Tibial artery (tissue), 4 donors: ENCODE measurements at regions not wholly inside any gene's neighbourhood (a gene's known extent, or its start where the extent isn't known, plus 50 kb on each side); places are given as distances from the start of the nearest gene placed in this dataset.

Source experiments
- DNase-seq, 2 donors: peaks; one replicate each; pipeline ENCODE4 v3.0.0-alpha.2; 2019
- H3K27ac ChIP-seq, 2 donors: fragments of 200-600 bp; sonication (generic) in 1 of 2; 1 replicate in 1 of 2; 2 replicates in 1 of 2; pipeline ENCODE4 v1.5.1; 2018 to 2019; ENCODE audit warnings: mild to moderate bottlenecking in 1 of 2
- H3K27me3 ChIP-seq, 2 donors: fragments of 200-600 bp; sonication (generic) in 1 of 2; one replicate each; pipeline versions ENCODE4 v1.5.1 to v1.6.0; 2016 to 2019
- H3K36me3 ChIP-seq, 3 donors: fragments of 200-600 bp; sonication (generic) in 2 of 3; one replicate each; pipeline ENCODE4 v1.5.1; 2016 to 2019; ENCODE audit warnings: mild to moderate bottlenecking in 2 of 3
- H3K4me1 ChIP-seq, 4 donors: fragments of 200-600 bp; sonication (generic) in 2 of 4; 1 replicate in 3 of 4; 2 replicates in 1 of 4; pipeline ENCODE4 v1.5.1; 2016 to 2019
- H3K4me3 ChIP-seq, 2 donors: fragments of 200-600 bp; sonication (generic) in 1 of 2; 1 replicate in 1 of 2; 2 replicates in 1 of 2; pipeline ENCODE4 v1.5.1; 2018 to 2019; ENCODE audit warnings: mild to moderate bottlenecking in 2 of 2
- H3K9me3 ChIP-seq, 3 donors: fragments of 200-600 bp; sonication (generic) in 1 of 3; one replicate each; pipeline ENCODE4 v1.5.1; 2016 to 2019
- intact Hi-C: fragments of 100-400 bp; cut with DNase I; formaldehyde crosslinking; loops from one replicate; pipeline ENCODE4 v1.15.0; 2023; ENCODE audit warnings: low total_unique reads
- TF ChIP-seq, protein P1 (sequence below), 2 experiments: fragments of 200-600 bp in 1 of 2; fragments of 450-650 bp in 1 of 2; IDR thresholded peaks; one replicate each; pipeline ENCODE4 v1.5.1; 2017 to 2019; ENCODE audit warnings: antibody characterized with exemption in 2 of 2, mild to moderate bottlenecking in 1 of 2, moderate library complexity in 1 of 2

DNA sequence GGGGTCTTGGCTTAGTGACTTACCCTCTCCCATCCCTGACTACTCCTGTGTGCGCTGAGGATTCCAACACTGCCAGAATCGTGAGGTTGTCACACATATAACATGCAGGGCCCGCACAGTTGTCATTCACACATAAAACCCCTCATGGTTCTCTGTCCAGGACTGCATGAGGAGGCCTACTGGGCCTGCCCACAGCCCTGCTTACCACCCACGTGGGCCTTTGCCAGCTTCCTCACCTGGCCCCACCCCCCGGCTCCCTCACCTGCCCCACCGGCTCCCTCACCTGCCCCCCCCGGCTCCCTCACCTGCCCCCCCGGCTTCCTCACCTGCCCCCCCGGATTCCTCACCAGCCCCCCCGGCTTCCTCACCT lies 197.2 kb downstream of the TEX29 start:
- TF ChIP-seq, protein P1, sequence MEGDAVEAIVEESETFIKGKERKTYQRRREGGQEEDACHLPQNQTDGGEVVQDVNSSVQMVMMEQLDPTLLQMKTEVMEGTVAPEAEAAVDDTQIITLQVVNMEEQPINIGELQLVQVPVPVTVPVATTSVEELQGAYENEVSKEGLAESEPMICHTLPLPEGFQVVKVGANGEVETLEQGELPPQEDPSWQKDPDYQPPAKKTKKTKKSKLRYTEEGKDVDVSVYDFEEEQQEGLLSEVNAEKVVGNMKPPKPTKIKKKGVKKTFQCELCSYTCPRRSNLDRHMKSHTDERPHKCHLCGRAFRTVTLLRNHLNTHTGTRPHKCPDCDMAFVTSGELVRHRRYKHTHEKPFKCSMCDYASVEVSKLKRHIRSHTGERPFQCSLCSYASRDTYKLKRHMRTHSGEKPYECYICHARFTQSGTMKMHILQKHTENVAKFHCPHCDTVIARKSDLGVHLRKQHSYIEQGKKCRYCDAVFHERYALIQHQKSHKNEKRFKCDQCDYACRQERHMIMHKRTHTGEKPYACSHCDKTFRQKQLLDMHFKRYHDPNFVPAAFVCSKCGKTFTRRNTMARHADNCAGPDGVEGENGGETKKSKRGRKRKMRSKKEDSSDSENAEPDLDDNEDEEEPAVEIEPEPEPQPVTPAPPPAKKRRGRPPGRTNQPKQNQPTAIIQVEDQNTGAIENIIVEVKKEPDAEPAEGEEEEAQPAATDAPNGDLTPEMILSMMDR (IDR thresholded peaks at IDR 0.05) = no peak

DNA sequence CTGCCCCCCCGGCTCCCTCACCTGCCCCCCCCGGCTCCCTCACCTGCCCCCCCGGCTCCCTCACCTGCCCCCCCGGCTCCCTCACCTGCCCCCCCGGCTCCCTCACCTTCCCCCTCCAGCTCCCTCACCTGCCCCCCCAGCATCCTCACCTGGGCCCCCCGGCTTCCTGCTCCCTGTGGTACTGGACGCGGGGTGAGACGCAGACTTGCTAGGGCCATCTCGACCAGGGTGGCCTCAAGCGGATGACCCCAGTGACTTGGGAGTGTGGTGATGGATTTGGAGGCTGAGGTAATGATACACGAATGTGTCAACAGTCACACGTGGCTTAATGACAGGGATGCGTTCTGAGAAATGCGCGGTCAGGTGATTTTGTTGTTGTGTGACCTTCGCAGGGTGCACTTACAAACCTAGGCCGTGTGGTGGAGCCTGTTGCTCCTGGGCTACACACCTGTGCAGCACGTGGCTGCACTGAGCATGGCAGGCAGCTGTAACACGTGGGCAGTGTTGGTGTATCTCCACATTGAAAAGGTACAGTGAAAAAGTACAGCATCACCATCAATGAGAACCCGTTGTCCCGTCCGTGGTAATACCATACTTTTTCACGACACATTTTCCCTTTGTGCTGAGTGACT lies 197.8 kb downstream of the TEX29 start:
- Histone ChIP-seq H3K27ac (no peak overlapping the region), H3K9me3 (no peaks in the 10 kb centered on the region), H3K4me3 (no peak overlapping the region), H3K27me3 (peaks cover 0 to 37% of the 10 kb centered on the region in 2 donors), H3K4me1 (peaks cover 0 to 3% (median 0%) of the 10 kb centered on the region in 4 donors), H3K36me3 (no peaks in the 10 kb centered on the region)
- DNase-seq = no peak
- intact Hi-C loops = no loop called here
- TF ChIP-seq, protein P1 (IDR thresholded peaks at IDR 0.05) = no peak

More for the DNA sequence above, 197.2 kb downstream of the TEX29 start:
- no peaks in the 10 kb centered on the region for H3K36me3 ChIP-seq
- H3K27ac ChIP-seq = no peak overlapping the region
- H3K4me3 ChIP-seq = no peak overlapping the region
- no peak for DNase-seq
- peaks cover 0 to 44% of the 10 kb centered on the region in 2 donors for H3K27me3 ChIP-seq
- no peaks in the 10 kb centered on the region for H3K9me3 ChIP-seq
- intact Hi-C loops = no loop called here
- peaks cover 0 to 3% (median 0%) of the 10 kb centered on the region in 4 donors for H3K4me1 ChIP-seq

DNA sequence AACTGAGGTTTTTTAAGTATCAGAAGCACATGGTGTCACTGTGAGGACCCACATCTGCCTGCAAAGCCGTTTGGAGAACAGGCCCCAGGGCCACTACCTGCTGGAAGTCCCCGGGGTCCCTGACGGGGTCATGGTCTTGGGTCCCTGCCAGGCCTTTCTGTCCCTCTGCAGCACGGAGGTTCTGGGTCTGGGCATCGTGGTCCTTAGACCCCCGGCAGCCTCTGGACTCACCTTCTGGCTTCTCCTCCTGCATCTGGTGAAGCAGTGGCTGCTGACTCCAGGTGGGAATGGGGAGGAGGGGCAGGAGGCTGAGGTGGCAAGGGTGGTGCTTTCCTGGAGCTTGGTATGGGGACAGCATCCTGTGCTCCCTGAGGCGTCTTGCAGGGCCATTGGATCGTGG lies 198.6 kb downstream of the TEX29 start:
- no peak for DNase-seq

DNA sequence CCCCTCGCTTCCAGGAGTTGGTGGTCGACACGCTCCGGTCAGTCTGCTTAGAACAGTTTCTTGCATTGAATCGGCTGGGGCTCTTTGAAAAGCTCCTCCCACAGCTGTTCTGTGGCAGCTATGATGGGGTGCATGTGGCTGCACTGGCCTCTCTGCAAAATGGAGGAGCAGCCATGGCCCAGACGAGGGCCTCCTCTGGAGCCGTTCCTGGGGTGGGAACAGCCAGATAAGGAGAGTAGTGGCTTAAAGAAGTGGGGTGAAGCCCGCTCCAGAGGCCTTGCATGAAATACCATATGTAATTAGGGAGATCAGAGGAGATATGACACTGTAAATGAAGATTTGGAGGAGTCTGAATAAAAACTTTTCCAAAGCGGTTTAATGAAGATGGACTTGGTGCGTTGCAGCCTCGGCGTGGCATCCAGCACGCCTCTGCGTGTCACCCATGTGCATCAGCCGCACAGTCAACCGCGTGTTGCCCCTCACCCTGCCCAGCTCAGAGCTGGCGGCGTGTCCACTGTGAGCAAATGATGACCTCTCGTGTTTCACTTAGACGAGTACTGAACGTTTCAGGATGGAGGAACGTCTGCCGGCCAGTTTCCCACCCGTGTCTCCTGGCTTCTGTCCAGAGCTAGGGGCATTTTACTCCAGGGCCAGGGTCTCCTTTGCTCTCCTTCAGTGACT lies 199.2 kb downstream of the TEX29 start:
- TF ChIP-seq, protein P1 (IDR thresholded peaks at IDR 0.05) = no peak
- H3K27me3 ChIP-seq = peaks cover 0 to 24% of the 10 kb centered on the region in 2 donors
- DNase-seq = no peak
- H3K27ac ChIP-seq = no peak overlapping the region
- H3K4me3 ChIP-seq = no peak overlapping the region
- H3K4me1 ChIP-seq = peaks cover 0 to 3% (median 0%) of the 10 kb centered on the region in 4 donors
- intact Hi-C loops = no loop called here
- no peaks in the 10 kb centered on the region for H3K36me3 ChIP-seq
- no peaks in the 10 kb centered on the region for H3K9me3 ChIP-seq

More for the DNA sequence above, 198.6 kb downstream of the TEX29 start:
- Histone ChIP-seq H3K9me3 (no peaks in the 10 kb centered on the region), H3K27me3 (peaks cover 0 to 30% of the 10 kb centered on the region in 2 donors), H3K4me1 (peaks cover 0 to 3% (median 0%) of the 10 kb centered on the region in 4 donors), H3K36me3 (no peaks in the 10 kb centered on the region), H3K27ac (no peak overlapping the region), H3K4me3 (no peak overlapping the region)
- intact Hi-C loops = no loop called here
- TF ChIP-seq, protein P1 (IDR thresholded peaks at IDR 0.05) = no peak

DNA sequence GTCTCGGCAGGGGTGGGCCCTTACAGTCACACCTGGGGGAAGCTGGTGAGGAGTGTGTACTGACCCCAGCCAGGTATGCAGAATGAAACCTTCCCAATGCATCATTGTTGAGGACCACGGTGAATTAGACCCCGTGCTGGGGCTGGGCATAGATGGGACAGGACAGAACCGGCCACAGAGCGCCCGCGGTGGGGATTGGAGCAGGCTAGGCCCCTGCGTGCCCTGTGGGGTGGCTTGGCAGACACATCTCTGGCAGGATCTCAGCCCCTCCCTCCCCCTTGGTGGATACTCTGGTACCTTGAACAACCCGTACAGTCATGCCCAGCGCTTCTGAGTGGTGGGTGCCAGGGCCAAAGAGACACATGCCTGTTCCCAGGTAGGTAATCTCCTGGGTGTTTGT lies 200.6 kb downstream of the TEX29 start:
- no peaks in the 10 kb centered on the region for H3K9me3 ChIP-seq
- H3K27me3 ChIP-seq = peaks cover 0 to 15% of the 10 kb centered on the region in 2 donors
- H3K27ac ChIP-seq = no peak overlapping the region
- no peaks in the 10 kb centered on the region for H3K36me3 ChIP-seq
- intact Hi-C loops = no loop called here
- TF ChIP-seq, protein P1 (IDR thresholded peaks at IDR 0.05) = no peak
- peak in 1 of 2 donors; percentile 56 for DNase-seq
- H3K4me1 ChIP-seq = peaks cover 0 to 3% (median 0%) of the 10 kb centered on the region in 4 donors
- H3K4me3 ChIP-seq = no peak overlapping the region
